NCI-H774 (cell line): ENCODE measurements at regions not wholly inside any gene's neighbourhood (a gene's known extent, or its start where the extent isn't known, plus 50 kb on each side); places are given as distances from the start of the nearest gene placed in this dataset.

Experiments
- DNase-seq: peaks from one replicate; lab custom pipeline; 2025; lab: John Stamatoyannopoulos, UW

DNA sequence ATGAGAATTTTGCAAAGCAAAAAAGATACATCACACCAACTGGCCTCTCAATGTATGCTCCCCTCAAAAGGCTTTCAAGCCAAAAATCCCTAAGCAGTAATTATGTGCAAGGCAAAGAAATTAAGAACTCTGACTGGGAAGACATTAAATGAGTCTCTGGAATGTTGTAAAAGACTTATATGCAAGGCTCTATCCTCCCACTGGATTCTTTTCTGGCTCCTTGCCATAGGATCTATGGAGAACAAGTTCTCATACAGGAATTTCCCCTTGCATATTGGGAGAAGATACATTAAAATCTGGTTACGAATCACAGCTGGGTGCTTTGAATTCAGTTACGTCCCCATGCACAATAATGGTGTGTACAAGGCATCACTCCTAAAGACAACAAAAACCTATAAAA is 73.4 kb upstream of the ATL2 start:
- DNase-seq = no peak

DNA sequence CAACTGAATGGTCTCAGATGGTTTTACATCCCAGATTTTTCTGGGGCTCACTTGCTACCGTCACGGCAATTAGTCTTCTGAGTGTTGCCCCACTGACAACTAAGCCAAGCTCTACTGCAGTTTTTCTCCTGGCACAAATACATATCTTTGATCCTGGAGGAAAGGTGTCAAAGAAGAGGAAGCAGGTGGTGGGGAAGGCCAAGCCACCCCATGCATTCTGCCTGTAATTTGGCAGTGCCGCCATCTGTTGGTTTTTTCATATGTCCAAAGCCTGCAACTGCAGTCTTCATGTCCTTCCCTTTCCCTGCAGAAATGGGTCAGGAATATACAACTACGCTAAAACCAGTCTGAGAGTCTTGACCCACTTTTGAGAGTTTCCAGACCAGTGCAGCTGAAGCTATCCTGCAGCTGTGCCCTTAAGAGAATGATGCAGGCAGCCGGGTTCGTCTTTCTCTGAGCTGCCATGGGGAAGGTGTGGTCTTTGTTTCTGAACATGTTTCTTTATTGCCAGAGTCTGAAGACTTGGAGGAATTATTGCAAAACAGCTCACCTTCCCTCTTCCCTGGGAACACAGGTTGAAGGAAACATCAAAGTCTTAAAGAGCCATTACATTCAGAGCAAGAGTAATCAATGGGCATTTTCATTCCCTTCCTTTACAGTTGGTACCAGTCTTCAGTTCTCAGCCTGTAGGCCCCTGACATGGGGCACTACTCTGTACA is 71.8 kb upstream of the ATL2 start:
- no peak for DNase-seq

DNA sequence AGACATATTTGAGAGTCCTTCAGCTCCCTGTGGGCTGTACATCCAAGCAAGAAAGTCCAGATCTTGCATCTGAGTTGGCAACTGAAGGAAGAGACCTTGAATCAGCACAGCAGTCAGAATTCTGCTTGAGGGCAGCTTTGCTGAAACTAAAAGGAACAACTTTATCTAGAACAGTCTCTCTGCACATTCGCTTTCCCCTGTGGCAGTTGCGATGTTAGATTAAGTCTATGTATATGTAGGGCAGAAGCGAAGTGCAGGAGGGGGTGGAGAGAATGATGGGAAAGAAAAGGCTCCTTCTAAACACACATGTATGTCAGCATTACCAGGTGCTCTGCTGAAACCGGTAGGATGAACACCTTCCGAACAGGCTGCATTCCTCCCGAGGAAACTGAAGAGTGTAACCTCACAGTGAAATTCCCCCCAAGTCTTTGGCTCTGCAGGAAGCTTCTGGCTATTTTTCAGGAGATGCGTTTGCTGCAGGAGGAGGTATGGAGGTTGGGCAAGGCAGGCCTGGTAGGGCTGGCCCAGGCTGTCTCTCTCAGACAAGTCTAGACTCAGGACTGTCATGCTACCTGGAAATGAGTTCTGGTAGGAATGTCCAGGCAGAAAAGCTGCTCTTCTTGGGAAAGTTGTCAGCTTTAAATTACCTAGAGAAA is 70.0 kb upstream of the ATL2 start:
- DNase-seq = no peak

DNA sequence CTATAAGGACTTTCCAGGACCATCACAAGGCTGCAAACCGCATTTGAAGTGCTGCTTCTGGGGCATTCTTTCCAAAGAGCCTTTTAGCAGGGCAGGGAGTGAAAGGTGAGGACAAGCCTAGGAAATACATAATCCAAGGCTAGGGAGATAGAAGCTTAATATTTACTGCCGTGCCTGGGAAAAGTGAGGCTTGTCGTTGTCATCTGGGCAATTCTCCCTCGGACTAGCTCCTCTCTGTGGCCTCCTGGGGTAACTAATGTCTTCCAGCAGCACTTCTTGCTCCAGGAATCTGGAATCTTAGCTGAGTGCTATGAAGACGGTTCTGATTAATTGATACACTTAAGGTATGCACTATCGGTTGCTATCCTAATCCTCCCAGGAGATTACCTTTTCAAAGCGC is 69.3 kb upstream of the ATL2 start:
- DNase-seq = no peak

DNA sequence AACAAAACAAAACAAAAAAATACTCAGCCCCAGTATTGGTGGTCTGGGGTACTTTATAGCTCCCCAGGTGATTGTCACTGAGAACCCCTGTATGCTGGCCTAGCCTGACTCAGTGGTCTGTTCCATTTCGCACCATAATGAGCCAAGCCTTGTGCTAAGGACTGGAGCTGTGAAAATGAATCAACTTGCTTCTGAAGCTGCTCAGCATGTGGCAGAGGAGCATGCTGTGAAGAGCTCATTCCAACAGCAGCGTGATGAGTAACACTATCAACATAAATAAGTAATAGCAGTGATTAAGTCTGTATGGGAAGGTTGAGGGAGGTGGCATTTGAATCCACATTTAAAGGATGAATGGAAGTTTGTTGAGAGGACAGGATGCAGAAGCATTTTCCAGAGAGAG is 67.2 kb upstream of the ATL2 start:
- no peak for DNase-seq

DNA sequence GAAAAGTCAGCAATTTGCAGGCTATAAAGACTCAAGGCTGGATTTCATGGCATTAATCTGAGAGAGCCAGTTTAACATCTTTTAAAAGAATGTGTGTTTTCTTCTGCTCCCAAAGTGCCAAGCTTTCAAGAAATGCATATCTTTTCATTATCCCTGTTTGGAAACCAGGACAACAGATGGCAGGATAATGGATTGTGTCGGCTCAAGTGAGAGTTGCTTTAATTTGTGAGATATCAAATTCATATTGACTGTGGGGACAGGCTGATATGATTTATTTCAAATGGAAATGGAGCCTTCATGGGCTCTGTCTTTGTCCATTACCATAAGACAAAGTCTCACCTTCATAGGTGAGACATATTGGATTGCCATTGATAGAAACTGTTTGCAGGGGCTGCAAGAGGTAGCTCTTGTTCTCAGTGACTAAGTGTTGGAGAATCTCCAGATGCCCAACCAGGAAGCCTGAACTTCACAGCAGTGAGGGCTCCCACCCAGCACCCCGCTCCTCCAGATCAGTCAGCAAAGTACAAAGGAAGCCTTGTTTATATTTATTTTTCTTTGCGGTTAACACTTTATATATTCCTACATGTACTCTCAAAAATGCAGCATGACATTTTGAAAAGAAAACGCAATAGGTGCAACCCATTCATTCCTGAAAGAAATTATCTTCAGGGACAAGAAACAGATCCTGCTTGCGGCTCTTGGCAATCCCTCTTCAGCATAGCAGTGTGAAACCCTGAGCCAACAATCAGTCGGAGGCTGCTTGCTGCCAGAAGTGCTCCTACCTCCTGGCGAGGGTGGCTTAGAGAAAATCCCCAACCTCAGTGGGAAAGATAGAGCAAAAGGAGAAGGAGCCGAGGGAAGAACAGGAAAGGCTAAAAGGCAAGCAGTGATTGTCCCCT is 65.8 kb upstream of the ATL2 start:
- no peak for DNase-seq

DNA sequence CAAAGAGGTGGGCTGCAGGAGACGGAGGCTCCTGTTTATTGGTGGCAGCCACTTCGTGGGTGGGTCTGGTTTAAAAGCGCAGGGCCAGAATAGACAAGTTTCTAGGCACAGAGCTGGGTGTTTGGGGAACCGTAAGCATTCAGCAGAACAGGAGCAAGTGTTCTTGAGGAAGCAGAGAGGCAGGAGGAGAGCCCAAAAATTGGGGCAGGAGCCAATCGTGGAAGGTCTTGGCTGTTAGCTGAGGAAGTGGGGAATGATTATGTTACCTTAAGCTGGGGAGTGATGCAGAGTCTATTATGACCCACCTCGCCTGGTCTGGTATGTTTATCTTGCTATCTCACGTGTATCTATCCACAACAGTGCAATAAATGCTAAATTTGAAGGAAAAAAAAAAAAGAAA is 64.3 kb upstream of the ATL2 start:
- DNase-seq = no peak

- DNase-seq = no peak
Observed at GRCh38 chr2:38440655-38441054, 63.6 kb upstream of the ATL2 start.

GRCh38 chr2:38439863-38440262 is 62.8 kb upstream of the ATL2 start:
- no peak for DNase-seq

- no peak for DNase-seq
Observed at GRCh38 chr2:38438883-38439612, 62.0 kb upstream of the ATL2 start.

GRCh38 chr2:38438133-38438882 is 61.2 kb upstream of the ATL2 start:
- no peak for DNase-seq

- DNase-seq = no peak
Observed at GRCh38 chr2:38436227-38436664, 59.2 kb upstream of the ATL2 start.

- DNase-seq = no peak
Observed at GRCh38 chr2:38435775-38436174, 58.7 kb upstream of the ATL2 start.

DNA sequence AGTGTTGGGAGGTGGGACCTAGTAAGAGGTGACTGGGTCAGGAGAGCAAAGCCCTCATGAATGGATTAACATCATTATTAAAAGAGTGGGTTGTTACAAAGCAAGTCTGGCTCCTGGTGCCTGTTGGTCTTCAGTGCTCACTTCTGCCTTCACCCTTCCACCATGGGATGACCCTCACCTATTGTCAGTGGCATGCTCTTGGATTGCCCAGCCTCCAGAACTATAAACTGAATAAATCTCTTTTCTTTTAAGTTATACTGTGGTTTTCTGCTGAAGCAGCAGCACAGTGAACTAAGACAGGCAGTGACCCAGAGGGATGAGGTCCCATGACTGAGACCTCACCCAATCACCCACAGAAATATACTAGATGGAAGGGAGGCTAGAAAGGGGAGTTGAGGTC is 57.5 kb upstream of the ATL2 start:
- no peak for DNase-seq

- no peak for DNase-seq
Observed at GRCh38 chr2:38433607-38433975, 56.5 kb upstream of the ATL2 start.

GRCh38 chr2:38432820-38433606 is 55.9 kb upstream of the ATL2 start:
- no peak for DNase-seq

- DNase-seq = no peak
Observed at GRCh38 chr2:38430597-38431207, 53.6 kb upstream of the ATL2 start.

DNA sequence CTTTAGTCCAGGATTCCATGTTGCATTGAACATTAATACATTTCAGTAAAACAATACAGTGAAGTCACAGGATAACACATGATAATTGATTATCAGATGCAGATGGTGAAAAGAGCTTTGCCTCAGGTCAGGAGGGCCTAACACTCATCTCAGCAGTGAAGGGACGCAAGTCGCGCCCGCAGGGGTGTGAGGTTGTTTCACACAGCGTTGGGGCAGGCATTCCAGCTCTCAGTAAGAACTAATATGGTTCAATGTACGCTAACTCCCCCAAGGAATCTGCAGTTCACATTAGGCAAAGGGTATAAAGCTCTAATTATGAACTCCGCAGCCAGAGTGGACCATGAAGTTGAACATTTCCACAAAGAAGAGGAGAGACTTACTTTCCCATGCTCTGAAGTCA is 53.1 kb upstream of the ATL2 start:
- no peak for DNase-seq

- DNase-seq = no peak
Observed at GRCh38 chr2:38427936-38428335, 50.9 kb upstream of the ATL2 start.

DNA sequence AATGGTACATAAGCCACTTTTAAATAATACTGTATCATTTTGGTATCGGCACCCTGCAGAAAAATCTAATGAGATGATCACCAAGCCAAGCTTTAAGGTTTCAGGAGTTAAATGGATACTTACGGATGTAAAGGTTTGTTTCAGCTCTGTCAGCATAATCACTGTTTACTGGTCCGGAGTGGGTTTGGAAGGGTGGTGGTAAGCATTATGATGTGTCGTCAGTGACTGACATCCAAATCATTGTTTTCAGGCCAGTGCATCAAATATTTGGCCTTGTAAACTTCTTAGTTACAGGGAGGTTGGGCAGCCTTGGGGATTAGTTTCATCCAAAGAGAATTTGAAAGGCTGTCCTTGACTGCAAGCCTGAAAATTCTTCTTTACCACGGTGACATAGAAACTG is 50.0 kb upstream of the ATL2 start:
- no peak for DNase-seq
